Spleen (tissue), 7 donors: ENCODE measurements at regions not wholly inside any gene's neighbourhood (a gene's known extent, or its start where the extent isn't known, plus 50 kb on each side); places are given as distances from the start of the nearest gene placed in this dataset.

Experiments
- CTCF ChIP-seq, 11 experiments: fragments of 200-600 bp in 7 of 11; fragments of 450-650 bp in 4 of 11; sonication (generic) in 4 of 11; IDR thresholded peaks in 8 of 11; conservative IDR thresholded peaks in 3 of 11; 1 replicate in 7 of 11; 2 replicates in 4 of 11; pipeline versions ENCODE4 v1.4.0 to v1.8.0; 2016 to 2021; ENCODE audit warnings: antibody characterized with exemption in 11 of 11, inconsistent platforms in 4 of 11, mild to moderate bottlenecking in 1 of 11
- POLR2A ChIP-seq, 3 donors: fragments of 450-650 bp; IDR thresholded peaks; one replicate each; pipeline ENCODE4 v1.5.1; 2017; ENCODE audit warnings: antibody characterized with exemption in 3 of 3, mild to moderate bottlenecking in 1 of 3
- donor health status: DM: no; HTN: no; CAD: no; lungs with moderate emphysema.
- donor health status: DM: no; HTN: no; CAD: no.
- donor health status: DM: no; HTN: no; CAD: no.

DNA sequence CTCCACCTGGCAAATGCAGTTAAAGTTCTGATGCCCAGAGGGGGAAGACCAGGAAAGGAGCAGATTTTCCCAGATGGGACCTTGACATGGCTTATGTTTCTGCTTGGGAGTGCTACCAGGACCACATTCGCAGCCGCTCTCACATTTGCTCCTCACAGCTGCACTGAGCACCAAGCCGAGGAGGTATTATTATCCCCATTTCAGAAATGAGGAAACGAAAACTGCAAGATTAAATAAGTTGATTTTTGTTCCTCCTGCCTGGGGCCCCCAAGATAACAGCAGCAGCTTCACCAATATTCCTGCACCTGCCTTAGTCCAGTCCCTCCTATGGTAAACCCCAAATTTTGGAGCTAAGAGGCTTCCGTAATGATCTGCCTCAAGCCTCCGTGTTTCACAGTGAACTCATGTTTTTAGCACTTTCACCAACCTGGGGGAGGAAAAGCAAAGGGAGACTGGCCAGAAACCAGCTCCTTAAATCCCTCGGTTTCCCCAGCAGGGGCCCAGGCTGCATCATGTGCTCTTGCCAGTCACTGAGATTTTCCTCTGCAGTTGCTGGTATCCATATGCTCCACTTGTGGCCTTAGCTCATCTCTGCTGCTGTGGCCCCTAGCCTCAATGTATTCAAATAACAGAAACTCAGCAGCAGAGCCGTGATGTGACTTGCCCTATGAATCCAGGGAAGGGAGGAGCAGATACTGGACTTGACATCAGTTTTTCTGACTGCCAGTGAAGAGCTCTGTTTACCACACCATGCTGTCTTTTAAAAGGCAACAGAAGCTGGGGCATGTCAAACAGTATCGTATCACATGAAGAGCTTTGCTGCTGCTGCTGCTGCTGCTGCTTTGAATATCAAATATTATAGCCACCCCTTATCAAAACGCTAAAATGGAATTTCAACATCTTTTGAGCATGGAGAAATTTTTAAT lies 95.5 kb upstream of the KLHL13 start:
- TF ChIP-seq CTCF (IDR thresholded peaks at IDR 0.05 in 8 of 11, conservative IDR thresholded peaks at IDR 0.05 in 3 of 11) (no peak), POLR2A (IDR thresholded peaks at IDR 0.05) (no peak)
